OCI-LY1 (cell line): ENCODE measurements at regions not wholly inside any gene's neighbourhood (a gene's known extent, or its start where the extent isn't known, plus 50 kb on each side); places are given as distances from the start of the nearest gene placed in this dataset.

Experiments
- H2AFZ ChIP-seq: fragments of 200-600 bp; sonication (generic), shearing (Covaris generic); 2 replicates; pipeline ENCODE4 v1.6.0; 2014; ENCODE audit warnings: antibody characterized with exemption, mild to moderate bottlenecking, low read length
- H3F3A ChIP-seq: fragments of 200-600 bp; sonication (generic), shearing (Covaris generic); 2 replicates; pipeline ENCODE4 v1.6.0; 2014; ENCODE audit warnings: mild to moderate bottlenecking, antibody characterized with exemption, low read length, moderate library complexity; ENCODE audit not compliant: insufficient read depth
- H3K27ac ChIP-seq: fragments of 200-600 bp; sonication (generic); 2 replicates; pipeline ENCODE4 v1.5.1; 2014; ENCODE audit warnings: low read length, mixed run types, mild to moderate bottlenecking, low read depth; ENCODE audit not compliant: poor library complexity, severe bottlenecking
- H3K27me3 ChIP-seq: fragments of 200-600 bp; sonication (generic); 2 replicates; pipeline ENCODE4 v1.6.0; 2014; ENCODE audit warnings: antibody characterized with exemption, mild to moderate bottlenecking, low read length, moderate library complexity; ENCODE audit not compliant: insufficient read depth
- H3K36me3 ChIP-seq: fragments of 200-600 bp; sonication (generic); 2 replicates; pipeline ENCODE4 v1.6.1; 2014; ENCODE audit warnings: mild to moderate bottlenecking, antibody characterized with exemption, low read length, moderate library complexity, mixed read lengths; ENCODE audit not compliant: insufficient read depth
- H3K4me1 ChIP-seq: fragments of 200-600 bp; sonication (generic); 2 replicates; pipeline ENCODE4 v1.5.1; 2014; ENCODE audit warnings: mild to moderate bottlenecking, low read length, moderate library complexity; ENCODE audit not compliant: insufficient read depth, severe bottlenecking
- H3K4me2 ChIP-seq: fragments of 200-600 bp; sonication (generic), shearing (Covaris generic); 2 replicates; pipeline ENCODE4 v1.6.1; 2014; ENCODE audit warnings: low read length
- H3K4me3 ChIP-seq: fragments of 200-600 bp; sonication (generic); 2 replicates; pipeline ENCODE4 v1.5.1; 2014; ENCODE audit warnings: low read length, low read depth, mild to moderate bottlenecking, mixed read lengths; ENCODE audit not compliant: poor library complexity, severe bottlenecking
- H3K79me2 ChIP-seq: fragments of 200-600 bp; shearing (Covaris generic); 2 replicates; pipeline ENCODE4 v1.6.1; 2016; ENCODE audit warnings: mixed run types, low read length, mixed read lengths; ENCODE audit not compliant: insufficient read depth
- H3K9ac ChIP-seq: fragments of 200-600 bp; sonication (generic), shearing (Covaris generic); 2 replicates; pipeline ENCODE4 v1.6.1; 2014; ENCODE audit warnings: mild to moderate bottlenecking, low read length, mixed read lengths
- H3K9me2 ChIP-seq: fragments of 200-600 bp; sonication (generic), shearing (Covaris generic); 2 replicates; pipeline ENCODE4 v1.6.1; 2014; ENCODE audit warnings: low read depth, mild to moderate bottlenecking, low read length, mixed read lengths
- H3K9me3 ChIP-seq: fragments of 200-600 bp; shearing (Covaris generic); 2 replicates; pipeline ENCODE4 v1.6.1; 2014; ENCODE audit warnings: low read length, mixed read lengths
- H4K20me1 ChIP-seq: fragments of 200-600 bp; sonication (generic), shearing (Covaris generic); 2 replicates; pipeline ENCODE4 v1.6.0; 2016; ENCODE audit warnings: mild to moderate bottlenecking, low read length; ENCODE audit not compliant: insufficient read depth
- EZH2 ChIP-seq: fragments of 200-600 bp; sonication (generic), shearing (Covaris generic); IDR thresholded peaks from 2 replicates; pipeline ENCODE4 v1.8.0; 2017; ENCODE audit warnings: borderline replicate concordance, mixed run types, mild to moderate bottlenecking, antibody characterized with exemption, low read length, moderate library complexity, mixed read lengths
- TF ChIP-seq, protein P1 (sequence below): fragments of 200-600 bp; sonication (generic), shearing (Covaris generic); IDR thresholded peaks from 2 replicates; pipeline ENCODE4 v1.5.1; 2017; ENCODE audit warnings: mild to moderate bottlenecking, antibody characterized with exemption, low read length, moderate library complexity, mixed read lengths

DNA sequence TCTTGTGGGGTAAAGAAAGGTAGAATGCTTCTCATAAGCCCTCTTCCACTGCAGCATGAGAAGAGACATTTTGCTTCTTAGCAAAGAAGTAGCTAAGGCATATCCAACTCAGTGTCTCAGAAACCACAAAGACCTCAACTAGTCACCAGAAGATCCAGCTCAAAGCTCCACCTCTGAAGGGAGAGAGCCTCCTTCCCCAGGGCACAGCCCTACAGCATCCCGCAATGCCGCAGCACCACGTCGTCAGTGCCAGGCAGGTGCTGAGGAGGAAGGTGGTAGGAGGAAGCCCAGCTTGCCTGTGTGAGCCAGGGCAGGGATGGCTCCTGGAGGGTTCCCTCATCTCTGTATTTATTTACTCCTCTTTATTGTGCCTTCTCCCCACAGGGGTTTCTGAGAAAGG, 385.6 kb upstream of the NPVF start:
- no peak overlapping the region for H3K4me2 ChIP-seq
- H3K27ac ChIP-seq, result no peak overlapping the region
- H3K27me3 ChIP-seq, result no peaks in the 10 kb centered on the region; the same call in 1 of the 2 replicates
- H3K9me2 ChIP-seq, result no peaks in the 10 kb centered on the region
- no peak overlapping the region for H3K9ac ChIP-seq
- H4K20me1 ChIP-seq, result no peaks in the 10 kb centered on the region
- no peak for TF ChIP-seq EZH2
- TF ChIP-seq, protein P1, sequence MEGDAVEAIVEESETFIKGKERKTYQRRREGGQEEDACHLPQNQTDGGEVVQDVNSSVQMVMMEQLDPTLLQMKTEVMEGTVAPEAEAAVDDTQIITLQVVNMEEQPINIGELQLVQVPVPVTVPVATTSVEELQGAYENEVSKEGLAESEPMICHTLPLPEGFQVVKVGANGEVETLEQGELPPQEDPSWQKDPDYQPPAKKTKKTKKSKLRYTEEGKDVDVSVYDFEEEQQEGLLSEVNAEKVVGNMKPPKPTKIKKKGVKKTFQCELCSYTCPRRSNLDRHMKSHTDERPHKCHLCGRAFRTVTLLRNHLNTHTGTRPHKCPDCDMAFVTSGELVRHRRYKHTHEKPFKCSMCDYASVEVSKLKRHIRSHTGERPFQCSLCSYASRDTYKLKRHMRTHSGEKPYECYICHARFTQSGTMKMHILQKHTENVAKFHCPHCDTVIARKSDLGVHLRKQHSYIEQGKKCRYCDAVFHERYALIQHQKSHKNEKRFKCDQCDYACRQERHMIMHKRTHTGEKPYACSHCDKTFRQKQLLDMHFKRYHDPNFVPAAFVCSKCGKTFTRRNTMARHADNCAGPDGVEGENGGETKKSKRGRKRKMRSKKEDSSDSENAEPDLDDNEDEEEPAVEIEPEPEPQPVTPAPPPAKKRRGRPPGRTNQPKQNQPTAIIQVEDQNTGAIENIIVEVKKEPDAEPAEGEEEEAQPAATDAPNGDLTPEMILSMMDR, result no peak
- no peak overlapping the region for H3K4me3 ChIP-seq
- H3K9me3 ChIP-seq, result no peaks in the 10 kb centered on the region
- no peaks in the 10 kb centered on the region for H3K4me1 ChIP-seq
- H3K79me2 ChIP-seq, result no peaks in the 10 kb centered on the region
- H2AFZ ChIP-seq, result no peak overlapping the region
- H3K36me3 ChIP-seq, result no peaks in the 10 kb centered on the region
- no peaks in the 10 kb centered on the region for H3F3A ChIP-seq

DNA sequence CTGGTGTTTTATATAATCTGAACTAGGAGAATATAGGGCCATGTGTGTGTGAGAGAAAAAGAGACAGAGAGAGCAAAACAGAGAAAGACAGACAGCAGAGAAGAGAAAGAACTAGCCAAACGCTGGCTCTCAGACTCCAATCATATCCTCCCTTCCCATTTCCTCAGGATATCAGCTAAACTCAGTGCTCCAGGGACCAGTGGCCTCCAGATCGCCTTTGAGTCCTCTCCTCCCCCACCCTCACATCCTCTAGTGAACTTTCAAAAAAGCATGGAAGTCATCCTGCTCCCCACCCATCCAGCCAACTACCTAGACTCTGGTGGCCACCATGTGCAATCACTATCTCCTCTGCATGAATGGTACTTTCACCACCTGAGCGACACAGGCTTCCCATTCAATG, 386.1 kb upstream of the NPVF start:
- H3K4me3 ChIP-seq, result no peak overlapping the region
- H3K9me2 ChIP-seq, result no peaks in the 10 kb centered on the region
- no peak overlapping the region for H3K4me2 ChIP-seq
- H4K20me1 ChIP-seq, result no peaks in the 10 kb centered on the region
- no peaks in the 10 kb centered on the region for H3K79me2 ChIP-seq
- TF ChIP-seq, protein P1, result no peak
- TF ChIP-seq EZH2, result no peak
- no peak overlapping the region for H3K27ac ChIP-seq
- no peaks in the 10 kb centered on the region; the same call in 1 of the 2 replicates for H3K27me3 ChIP-seq
- no peaks in the 10 kb centered on the region for H3F3A ChIP-seq
- H3K9ac ChIP-seq, result no peak overlapping the region
- H2AFZ ChIP-seq, result no peak overlapping the region
- H3K36me3 ChIP-seq, result no peaks in the 10 kb centered on the region
- no peaks in the 10 kb centered on the region for H3K4me1 ChIP-seq
- no peaks in the 10 kb centered on the region for H3K9me3 ChIP-seq

GRCh38 chr7:25615003-25615402, 386.7 kb upstream of the NPVF start:
- no peak for TF ChIP-seq EZH2
- TF ChIP-seq, protein P1, result no peak
- Histone ChIP-seq H3K4me3 (no peak overlapping the region), H3K27me3 (no peaks in the 10 kb centered on the region; the same call in 1 of the 2 replicates), H3F3A (no peaks in the 10 kb centered on the region), H3K4me2 (no peak overlapping the region), H3K9me3 (no peaks in the 10 kb centered on the region), H4K20me1 (no peaks in the 10 kb centered on the region), H3K9ac (no peak overlapping the region), H3K79me2 (no peaks in the 10 kb centered on the region), H3K4me1 (peaks cover 2% of the 10 kb centered on the region), H3K9me2 (no peaks in the 10 kb centered on the region), H3K36me3 (no peaks in the 10 kb centered on the region), H3K27ac (no peak overlapping the region), H2AFZ (no peak overlapping the region)
